HG03175 (cell line): ENCODE measurements at regions not wholly inside any gene's neighbourhood (a gene's known extent, or its start where the extent isn't known, plus 50 kb on each side); places are given as distances from the start of the nearest gene placed in this dataset.

ENCODE experiments used
- ATAC-seq: cut with Tn5 transposase; IDR thresholded peaks from one replicate; pipeline ENCODE4 v1.9.1; 2021; ENCODE audit warnings: mild to moderate bottlenecking, moderate library complexity; ENCODE audit not compliant: unreplicated experiment

- ATAC-seq: no peak
Measured at GRCh38 chr20:39627765-39628164, 665.6 kb downstream of the DHX35 start.

- ATAC-seq: no peak
Measured at GRCh38 chr20:39624316-39624715, 662.2 kb downstream of the DHX35 start.

GRCh38 chr20:39623584-39624234 is 661.6 kb downstream of the DHX35 start:
- ATAC-seq: no peak

GRCh38 chr20:39619271-39619785 is 657.2 kb downstream of the DHX35 start:
- no peak for ATAC-seq

- ATAC-seq: no peak
Measured at GRCh38 chr20:39611901-39612300, 649.8 kb downstream of the DHX35 start.

GRCh38 chr20:39607141-39607540 is 645.0 kb downstream of the DHX35 start:
- no peak for ATAC-seq

- ATAC-seq: no peak
Measured at GRCh38 chr20:39605908-39606307, 643.8 kb downstream of the DHX35 start.

- ATAC-seq: no peak
Measured at GRCh38 chr20:39605361-39605760, 643.2 kb downstream of the DHX35 start.

- no peak for ATAC-seq
Measured at GRCh38 chr20:39603219-39603618, 641.1 kb downstream of the DHX35 start.

- ATAC-seq: no peak
Measured at GRCh38 chr20:39602649-39603048, 640.5 kb downstream of the DHX35 start.

GRCh38 chr20:39600871-39601270 is 638.7 kb downstream of the DHX35 start:
- no peak for ATAC-seq

GRCh38 chr20:39600156-39600555 is 638.0 kb downstream of the DHX35 start:
- no peak for ATAC-seq

- no peak for ATAC-seq
Measured at GRCh38 chr20:39596554-39596953, 634.4 kb downstream of the DHX35 start.

GRCh38 chr20:39592371-39592770 is 630.2 kb downstream of the DHX35 start:
- ATAC-seq: no peak

- ATAC-seq: no peak
Measured at GRCh38 chr20:39588148-39588757, 626.1 kb downstream of the DHX35 start.

GRCh38 chr20:39581034-39581433 is 618.9 kb downstream of the DHX35 start:
- ATAC-seq: no peak

- ATAC-seq: no peak
Measured at GRCh38 chr20:39576771-39577170, 614.6 kb downstream of the DHX35 start.

GRCh38 chr20:39574061-39574460 is 611.9 kb downstream of the DHX35 start:
- no peak for ATAC-seq

GRCh38 chr20:39571171-39571570 is 609.0 kb downstream of the DHX35 start:
- ATAC-seq: no peak

GRCh38 chr20:39568109-39568508 is 606.0 kb downstream of the DHX35 start:
- peak; percentile 49 for ATAC-seq

GRCh38 chr20:39563349-39563748 is 601.2 kb downstream of the DHX35 start:
- ATAC-seq: no peak

- no peak for ATAC-seq
Measured at GRCh38 chr20:39554341-39554740, 592.2 kb downstream of the DHX35 start.

- no peak for ATAC-seq
Measured at GRCh38 chr20:39553120-39553519, 591.0 kb downstream of the DHX35 start.
